ENCODE measurements at regions not wholly inside any gene's neighbourhood (a gene's known extent, or its start where the extent isn't known, plus 50 kb on each side); places are given as distances from the start of the nearest gene placed in this dataset.

GRCh38 chr5:18117968-18118367 lies 483.7 kb downstream of the TAF11L14 start:
- no peak for DNase-seq

- DNase-seq = no peak
Observed at GRCh38 chr5:18119156-18119785, 485.0 kb downstream of the TAF11L14 start.

GRCh38 chr5:18141222-18141621 lies 507.0 kb downstream of the TAF11L14 start:
- no peak for DNase-seq

- no peak for DNase-seq
Observed at GRCh38 chr5:18142831-18143230, 508.6 kb downstream of the TAF11L14 start.

GRCh38 chr5:18152671-18153070 lies 518.4 kb downstream of the TAF11L14 start:
- no peak for DNase-seq

DNA sequence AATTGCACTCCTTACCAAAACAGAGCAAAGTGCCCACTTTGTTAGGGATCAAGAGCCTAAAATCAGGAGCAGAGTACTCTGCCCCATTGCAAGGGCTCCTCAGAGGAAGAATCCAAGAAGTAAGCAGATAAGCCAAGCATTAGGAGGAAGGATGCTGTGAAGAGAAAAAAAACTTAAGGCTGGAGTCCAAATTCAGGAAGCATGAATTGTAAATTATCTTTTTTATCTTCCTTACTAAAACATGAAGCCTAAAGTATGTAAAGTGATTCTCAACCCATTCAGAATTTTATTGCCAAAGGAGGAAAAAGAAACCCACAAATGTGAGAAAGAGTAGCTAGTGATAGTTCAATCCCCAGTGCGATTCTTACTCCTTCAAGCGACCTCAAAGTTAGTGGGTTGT lies 523.9 kb downstream of the TAF11L14 start:
- DNase-seq = no peak

DNA sequence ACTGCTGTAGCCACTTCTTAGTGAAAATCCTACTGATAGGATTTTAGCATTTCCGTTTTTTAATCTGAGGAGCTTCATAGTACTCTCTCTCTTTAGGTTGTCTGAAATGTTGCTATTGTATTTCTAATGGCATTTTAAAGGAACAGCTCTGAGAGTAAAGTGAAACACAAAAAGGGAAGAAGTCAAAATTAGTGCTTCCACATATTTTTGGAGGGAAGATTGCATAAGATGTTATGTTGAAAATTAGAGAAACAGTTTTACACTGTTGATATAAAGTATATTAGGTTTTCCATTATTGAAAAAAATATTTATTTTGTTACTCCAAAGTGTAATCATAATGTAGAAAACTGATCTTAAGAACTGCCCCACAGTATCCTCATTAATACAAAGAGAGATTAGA lies 525.1 kb downstream of the TAF11L14 start:
- DNase-seq = no peak

- no peak for DNase-seq
Observed at GRCh38 chr5:18171684-18172083, 537.4 kb downstream of the TAF11L14 start.

DNA sequence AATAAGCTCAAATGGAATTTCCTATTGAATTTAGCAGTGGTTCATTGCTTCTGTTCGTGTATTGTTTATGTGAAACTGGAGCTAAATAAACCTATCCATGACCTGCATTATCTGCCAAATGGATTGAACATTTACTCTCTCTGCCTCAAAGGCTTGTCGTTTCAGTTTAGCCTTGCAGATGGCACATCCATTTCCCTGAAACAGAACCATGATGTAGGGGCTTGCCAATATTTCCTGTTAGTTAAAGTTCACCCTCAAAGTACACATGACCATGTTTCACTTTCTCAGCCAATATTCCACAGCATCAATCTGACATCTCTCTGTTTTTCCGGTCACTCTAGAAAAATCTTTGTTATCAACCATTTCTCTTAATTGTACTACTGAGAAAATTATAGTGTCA lies 545.3 kb downstream of the TAF11L14 start:
- no peak for DNase-seq

- DNase-seq = no peak
Observed at GRCh38 chr5:18181575-18181974, 547.3 kb downstream of the TAF11L14 start.

DNA sequence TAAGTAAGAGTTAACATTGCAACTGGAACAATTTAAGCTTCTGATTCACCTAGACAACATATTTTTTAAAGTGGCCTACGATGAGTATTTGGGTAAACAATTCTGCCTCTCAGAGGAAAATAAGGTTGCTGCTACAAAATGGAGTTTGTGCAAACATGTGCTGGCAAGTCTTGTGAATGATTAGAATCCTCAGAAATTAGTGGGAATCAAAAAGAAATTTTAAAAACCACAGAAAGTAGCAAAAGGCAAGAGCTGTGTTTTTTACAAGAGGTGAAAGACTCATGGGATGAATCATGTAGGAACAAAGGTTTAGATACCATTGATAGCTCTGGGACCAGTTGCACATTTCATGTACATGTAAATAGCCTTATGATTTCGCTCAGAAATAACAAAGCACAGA lies 561.6 kb downstream of the TAF11L14 start:
- no peak for DNase-seq

DNA sequence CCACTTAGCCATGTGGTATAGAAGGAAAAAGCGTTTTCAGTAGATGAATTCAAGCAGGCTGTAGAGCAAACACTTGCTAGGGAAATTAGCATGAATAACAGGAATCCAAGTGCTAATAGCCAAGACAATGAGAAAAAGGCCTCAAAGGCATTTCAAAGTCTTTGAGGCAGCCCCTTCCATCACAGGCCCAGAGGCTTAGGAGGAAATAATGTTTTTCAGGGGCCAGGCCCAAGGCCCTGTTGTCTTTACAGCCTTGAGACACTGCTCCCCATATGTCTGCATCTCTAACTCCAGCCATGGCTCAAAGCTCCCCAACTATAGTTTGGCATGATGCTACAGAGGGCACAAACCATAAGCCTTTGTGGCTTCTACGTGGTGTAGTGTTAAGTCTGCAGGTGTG lies 563.5 kb downstream of the TAF11L14 start:
- DNase-seq = no peak

DNA sequence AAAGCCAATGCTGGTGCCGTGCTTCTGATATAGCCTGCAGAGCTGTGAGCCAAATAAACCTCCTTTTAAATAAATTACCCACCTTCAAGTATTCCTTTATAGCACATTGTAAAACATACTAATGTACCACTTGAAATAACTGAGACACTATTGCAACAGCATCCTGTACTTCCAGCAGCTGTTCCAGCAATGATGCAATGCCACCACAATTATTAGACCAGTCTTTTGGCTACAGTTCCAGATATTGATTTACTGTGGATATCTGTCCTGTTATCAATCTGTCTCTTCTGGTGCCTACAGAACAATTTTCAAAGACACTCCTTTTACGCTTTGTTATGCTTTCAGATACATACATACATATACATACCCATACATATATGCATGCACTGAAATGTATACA lies 567.9 kb downstream of the TAF11L14 start:
- DNase-seq = no peak

GRCh38 chr5:18203296-18203695 lies 569.0 kb downstream of the TAF11L14 start:
- DNase-seq = no peak

- DNase-seq = no peak
Observed at GRCh38 chr5:18213666-18214065, 579.4 kb downstream of the TAF11L14 start.

- no peak for DNase-seq
Observed at GRCh38 chr5:18216016-18216415, 581.8 kb downstream of the TAF11L14 start.

- no peak for DNase-seq
Observed at GRCh38 chr5:18216729-18217128, 582.5 kb downstream of the TAF11L14 start.

GRCh38 chr5:18219241-18219640 lies 585.0 kb downstream of the TAF11L14 start:
- no peak for DNase-seq

DNA sequence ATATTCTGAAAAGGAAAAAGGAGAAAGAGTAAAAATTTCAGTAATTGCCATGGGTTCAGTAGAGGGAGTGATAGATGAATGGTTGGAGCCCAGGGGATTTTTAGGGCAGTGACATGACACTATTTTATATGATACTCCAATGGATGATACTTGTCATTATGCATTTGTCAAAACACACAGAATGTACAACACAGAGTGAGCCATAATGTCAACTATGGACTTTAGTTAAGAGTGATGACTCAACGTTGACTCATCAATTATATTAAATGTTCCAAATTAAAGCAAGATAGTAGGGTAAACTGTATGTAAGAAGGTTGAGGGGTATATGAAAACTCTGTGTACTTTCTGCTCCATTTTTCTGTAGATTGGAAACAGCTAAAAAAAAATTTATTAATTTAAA lies 586.4 kb downstream of the TAF11L14 start:
- DNase-seq = no peak

GRCh38 chr5:18236386-18236785 lies 602.1 kb downstream of the TAF11L14 start:
- DNase-seq = no peak

GRCh38 chr5:18238321-18238720 lies 604.1 kb downstream of the TAF11L14 start:
- DNase-seq = no peak

GRCh38 chr5:18240971-18241370 lies 606.7 kb downstream of the TAF11L14 start:
- DNase-seq = no peak

- DNase-seq = no peak
Observed at GRCh38 chr5:18243846-18244245, 609.6 kb downstream of the TAF11L14 start.

- no peak for DNase-seq
Observed at GRCh38 chr5:18244309-18244708, 610.0 kb downstream of the TAF11L14 start.

DNA sequence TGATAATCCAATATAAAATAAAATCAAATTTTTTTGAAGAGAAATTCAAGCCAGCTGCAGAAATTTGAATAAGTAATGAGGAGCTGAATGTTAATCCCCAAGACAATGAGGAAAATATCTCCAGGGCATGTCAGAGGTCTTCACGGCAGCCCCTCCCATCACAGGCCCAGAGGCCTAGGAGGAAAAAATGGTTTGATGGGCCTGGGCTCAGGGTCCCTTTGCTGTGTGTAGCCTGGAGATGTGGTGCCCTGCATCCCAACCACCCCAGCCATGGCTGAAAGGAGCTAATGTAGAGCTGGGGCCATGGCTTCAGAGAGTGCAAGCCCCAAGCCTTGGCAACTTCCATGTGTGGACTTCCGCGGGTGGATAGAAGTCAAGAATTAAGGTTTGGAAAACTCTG lies 618.3 kb downstream of the TAF11L14 start:
- no peak for DNase-seq
